Spleen (tissue), 11 donors: ENCODE measurements at regions not wholly inside any gene's neighbourhood (a gene's known extent, or its start where the extent isn't known, plus 50 kb on each side); places are given as distances from the start of the nearest gene placed in this dataset.

Experiments
- DNase-seq: peaks from one replicate; pipeline ENCODE4 v3.0.0-alpha.2; 2020
- H3K27ac ChIP-seq, 8 donors: fragments of 200-600 bp; sonication (generic) in 7 of 8; 1 replicate in 4 of 8; 2 replicates in 4 of 8; pipeline versions ENCODE4 v1.5.0 to v1.8.0; 2016 to 2021; ENCODE audit warnings: inconsistent platforms in 4 of 8, mild to moderate bottlenecking in 4 of 8, moderate library complexity in 1 of 8
- H3K27me3 ChIP-seq, 7 donors: fragments of 200-600 bp; sonication (generic) in 6 of 7; replicated peaks in 1 of 7; 1 replicate in 4 of 7; 2 replicates in 3 of 7; pipeline versions ENCODE4 v1.5.0 to v1.8.0; 2016 to 2021; ENCODE audit warnings: inconsistent platforms in 3 of 7, mild to moderate bottlenecking in 1 of 7
- H3K36me3 ChIP-seq, 6 donors: fragments of 200-600 bp; sonication (generic) in 5 of 6; 1 replicate in 4 of 6; 2 replicates in 2 of 6; pipeline versions ENCODE4 v1.5.0 to v1.8.0; 2016 to 2021; ENCODE audit warnings: inconsistent platforms in 2 of 6
- H3K4me1 ChIP-seq, 6 donors: fragments of 200-600 bp; sonication (generic) in 5 of 6; 1 replicate in 3 of 6; 2 replicates in 3 of 6; pipeline versions ENCODE4 v1.5.0 to v1.8.0; 2016 to 2021; ENCODE audit warnings: inconsistent platforms in 3 of 6
- H3K4me3 ChIP-seq, 8 donors: fragments of 200-600 bp; sonication (generic) in 7 of 8; 1 replicate in 4 of 8; 2 replicates in 4 of 8; pipeline versions ENCODE4 v1.5.0 to v1.8.0; 2016 to 2021; ENCODE audit warnings: inconsistent platforms in 4 of 8, mild to moderate bottlenecking in 4 of 8, moderate library complexity in 2 of 8
- H3K9me3 ChIP-seq, 8 donors: fragments of 200-600 bp; sonication (generic) in 7 of 8; 1 replicate in 4 of 8; 2 replicates in 4 of 8; pipeline versions ENCODE4 v1.5.0 to v1.8.0; 2016 to 2021; ENCODE audit warnings: inconsistent platforms in 4 of 8
- CTCF ChIP-seq, 11 experiments: fragments of 200-600 bp in 7 of 11; fragments of 450-650 bp in 4 of 11; sonication (generic) in 4 of 11; IDR thresholded peaks in 8 of 11; conservative IDR thresholded peaks in 3 of 11; 1 replicate in 7 of 11; 2 replicates in 4 of 11; pipeline versions ENCODE4 v1.4.0 to v1.8.0; 2016 to 2021; ENCODE audit warnings: antibody characterized with exemption in 11 of 11, inconsistent platforms in 4 of 11, mild to moderate bottlenecking in 1 of 11
- POLR2A ChIP-seq, 3 donors: fragments of 450-650 bp; IDR thresholded peaks; one replicate each; pipeline ENCODE4 v1.5.1; 2017; ENCODE audit warnings: antibody characterized with exemption in 3 of 3, mild to moderate bottlenecking in 1 of 3
- POLR2AphosphoS5 ChIP-seq, 3 donors: sonication (generic); formaldehyde crosslinking; IDR thresholded peaks; one replicate each; pipeline ENCODE4 v1.5.1; 2017; ENCODE audit warnings: antibody characterized with exemption in 3 of 3
- WGBS, 5 donors: extraction: QIAGEN DNeasy Blood & Tissue Kit in 3 of 5; methylation state at CpG; one replicate each; pipeline versions ENCODE4 v1.1.5 to v1.1.7; 2013 to 2018; 5-methylcytosine and 5-hydroxymethylcytosine counted together
- intact Hi-C: fragments of 100-400 bp; cut with DNase I; formaldehyde crosslinking; loops from one replicate; pipeline ENCODE4 v1.15.0; 2023; ENCODE audit warnings: low total_unique reads
- donor health status: healthy with polysubstance abuse.
- donor health status: DM: no; HTN: no; CAD: no; lungs with moderate emphysema.
- donor health status: DM: no; HTN: no; CAD: no.
- donor health status: Bipolar disorder and iron deficiency.
- donor health status: healthy.
- donor health status: DM: no; HTN: no; CAD: no.
- donor health status: DM: yes; HTN: yes; CAD: no.

GRCh38 chr17:70820276-70820675, 650.9 kb downstream of the KCNJ2 start:
- DNase-seq = no peak
- no peak overlapping the region for H3K27ac ChIP-seq
- H3K4me3 ChIP-seq = no peak overlapping the region
- no peaks in the 10 kb centered on the region for H3K36me3 ChIP-seq
- peaks cover 0 to 31% (median 0%) of the 10 kb centered on the region in 8 donors for H3K9me3 ChIP-seq
- H3K4me1 ChIP-seq = no peaks in the 10 kb centered on the region
- intact Hi-C loops = no loop called here
- H3K27me3 ChIP-seq = no peaks in the 10 kb centered on the region
- 82 to 92% (median 91%) methylated on average over 6 of the region's 6 CpGs for WGBS, 5 donors
- TF ChIP-seq CTCF (IDR thresholded peaks at IDR 0.05 in 8 of 11, conservative IDR thresholded peaks at IDR 0.05 in 3 of 11) (no peak), POLR2A (IDR thresholded peaks at IDR 0.05) (no peak), POLR2AphosphoS5 (IDR thresholded peaks at IDR 0.05) (no peak)

DNA sequence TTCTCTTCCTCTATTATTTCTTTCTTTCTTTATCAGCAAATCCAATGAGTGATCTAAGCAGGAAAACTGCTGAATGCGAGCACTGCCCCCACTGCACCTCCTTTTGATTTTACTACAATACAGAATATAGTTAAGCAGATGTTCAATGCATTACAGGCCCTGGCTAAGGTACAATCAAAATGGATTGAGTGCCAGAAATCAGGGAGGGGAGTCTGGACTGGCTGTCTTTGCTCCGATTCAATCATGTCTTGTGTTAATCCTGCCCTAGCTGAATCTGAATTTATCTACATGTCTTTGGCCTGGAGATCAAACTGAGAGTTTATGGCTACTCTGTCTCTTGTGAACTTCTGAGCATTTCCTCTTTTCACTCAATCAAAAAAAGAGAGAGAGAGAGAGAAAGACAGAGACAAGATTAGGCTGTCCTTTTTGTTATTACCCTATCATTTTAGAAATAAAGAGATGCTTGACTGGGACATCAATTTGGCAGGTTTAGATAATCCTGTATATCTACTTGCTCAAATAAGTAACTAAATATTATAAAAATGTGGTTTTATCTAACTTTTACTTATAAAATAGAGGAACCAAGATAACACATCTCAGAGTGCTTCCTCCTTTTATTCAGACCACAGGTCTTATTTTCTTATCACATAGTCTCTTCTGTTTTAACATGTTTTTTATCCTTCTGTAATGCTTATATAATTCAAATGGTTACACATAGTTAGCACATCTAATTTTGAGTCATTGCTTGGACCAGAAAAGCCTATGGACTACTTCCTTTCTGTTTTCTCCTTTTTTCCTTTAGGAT, 656.2 kb downstream of the KCNJ2 start:
- no peak overlapping the region for H3K27ac ChIP-seq
- TF ChIP-seq POLR2AphosphoS5 (IDR thresholded peaks at IDR 0.05) (no peak), POLR2A (IDR thresholded peaks at IDR 0.05) (no peak), CTCF (IDR thresholded peaks at IDR 0.05 in 8 of 11, conservative IDR thresholded peaks at IDR 0.05 in 3 of 11) (no peak)
- WGBS, 5 donors = 28 to 49% (median 39%) methylated on average over 2 of the region's 2 CpGs
- no peaks in the 10 kb centered on the region for H3K27me3 ChIP-seq
- H3K4me1 ChIP-seq = no peaks in the 10 kb centered on the region
- intact Hi-C loops = no loop called here
- H3K9me3 ChIP-seq = peaks cover 0 to 22% (median 0%) of the 10 kb centered on the region in 8 donors
- H3K36me3 ChIP-seq = no peaks in the 10 kb centered on the region
- H3K4me3 ChIP-seq = no peak overlapping the region
- DNase-seq = no peak

GRCh38 chr17:70829876-70830275, 660.5 kb downstream of the KCNJ2 start:
- Histone ChIP-seq H3K9me3 (no peaks in the 10 kb centered on the region), H3K4me3 (no peak overlapping the region), H3K27ac (no peak overlapping the region), H3K4me1 (no peaks in the 10 kb centered on the region), H3K27me3 (no peaks in the 10 kb centered on the region), H3K36me3 (no peaks in the 10 kb centered on the region)
- DNase-seq = no peak
- intact Hi-C loops = no loop called here
- TF ChIP-seq POLR2AphosphoS5 (IDR thresholded peaks at IDR 0.05) (no peak), POLR2A (IDR thresholded peaks at IDR 0.05) (no peak), CTCF (IDR thresholded peaks at IDR 0.05 in 8 of 11, conservative IDR thresholded peaks at IDR 0.05 in 3 of 11) (no peak)

- TF ChIP-seq POLR2AphosphoS5 (IDR thresholded peaks at IDR 0.05) (no peak), CTCF (IDR thresholded peaks at IDR 0.05 in 8 of 11, conservative IDR thresholded peaks at IDR 0.05 in 3 of 11) (no peak), POLR2A (IDR thresholded peaks at IDR 0.05) (no peak)
- Histone ChIP-seq H3K36me3 (no peaks in the 10 kb centered on the region), H3K9me3 (no peaks in the 10 kb centered on the region), H3K27me3 (no peaks in the 10 kb centered on the region), H3K27ac (no peak overlapping the region), H3K4me1 (no peaks in the 10 kb centered on the region), H3K4me3 (no peak overlapping the region)
- intact Hi-C loops = no loop called here
- no peak for DNase-seq
- WGBS, 5 donors = 84 to 93% (median 90%) methylated on average over 3 of the region's 3 CpGs
Observed at GRCh38 chr17:70834039-70834438, 664.7 kb downstream of the KCNJ2 start.
